Islet precursor cell (in vitro differentiated cells): ENCODE measurements at regions not wholly inside any gene's neighbourhood (a gene's known extent, or its start where the extent isn't known, plus 50 kb on each side); places are given as distances from the start of the nearest gene placed in this dataset.
"Not testable (repeated sequence)": the region's sequence is repeated elsewhere in the genome, so short reads cannot be mapped to it uniquely, and the experiment has no call there.

Experiments used
- DNase-seq: peaks from one replicate; pipeline ENCODE4 v3.0.0-alpha.2; 2018

DNA sequence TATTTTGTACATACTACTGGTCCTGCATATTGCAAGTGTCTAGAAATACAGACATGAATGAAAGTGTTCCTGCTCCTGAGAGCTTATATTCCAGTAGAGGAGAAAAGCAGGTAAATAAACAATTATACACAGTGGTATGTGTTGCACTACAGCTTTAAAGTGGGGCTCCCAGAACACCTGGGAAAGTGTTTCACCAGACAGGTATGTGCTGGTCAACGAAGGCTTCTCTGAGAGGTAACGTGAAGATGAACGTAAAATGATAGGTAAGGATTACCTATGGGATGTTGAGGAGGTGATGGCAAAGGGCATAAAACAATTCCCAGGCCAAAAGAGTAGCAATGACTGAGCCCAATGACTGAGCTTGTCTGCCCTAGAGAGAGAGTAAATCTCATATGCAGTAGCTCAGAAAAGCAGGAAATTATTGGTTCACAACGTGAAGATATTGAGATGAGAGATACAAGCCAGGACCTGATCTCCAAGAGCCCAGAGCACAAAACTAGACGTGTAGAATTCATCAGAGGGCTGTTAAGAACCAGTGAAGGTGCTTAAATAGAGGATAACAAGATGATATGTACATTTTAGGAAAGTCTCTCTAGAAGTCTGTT, 459.1 kb upstream of the BCHE start:
- DNase-seq = no peak

DNA sequence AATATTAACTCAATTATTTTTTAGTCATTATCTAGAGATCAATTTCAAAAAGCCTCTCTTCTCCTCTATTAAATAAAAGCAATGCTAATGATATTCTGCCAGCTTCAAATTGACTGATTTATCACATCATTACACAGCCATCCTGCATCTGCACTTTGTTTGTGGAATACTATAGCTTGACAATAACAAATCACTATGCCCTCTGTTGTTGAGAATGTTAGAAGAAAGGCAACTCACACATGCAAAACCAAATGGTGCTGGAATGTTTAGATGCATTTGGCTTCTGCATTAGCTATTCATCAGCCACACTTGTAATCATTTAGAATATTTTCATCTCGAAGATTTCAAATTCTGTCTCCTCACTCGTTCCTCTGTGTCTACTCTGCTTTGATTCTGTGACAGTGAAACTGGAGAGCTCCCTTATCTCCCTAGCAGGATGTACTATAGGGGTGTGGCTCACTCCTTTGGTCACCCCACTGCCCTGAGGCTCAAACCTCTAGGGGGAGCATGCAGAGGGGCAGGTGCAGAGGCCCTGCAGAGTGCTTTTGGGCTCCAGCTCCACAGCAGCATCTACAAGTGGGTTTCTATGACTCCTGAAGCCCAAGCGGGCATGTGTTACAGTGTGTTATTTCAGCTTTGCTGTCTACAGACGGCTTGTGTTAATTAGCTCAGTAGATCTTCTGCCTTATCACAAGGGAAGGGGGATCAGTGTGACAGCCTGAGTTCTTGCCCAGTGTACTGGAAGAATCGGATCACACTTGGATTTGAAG, 454.1 kb upstream of the BCHE start:
- DNase-seq = no peak

DNA sequence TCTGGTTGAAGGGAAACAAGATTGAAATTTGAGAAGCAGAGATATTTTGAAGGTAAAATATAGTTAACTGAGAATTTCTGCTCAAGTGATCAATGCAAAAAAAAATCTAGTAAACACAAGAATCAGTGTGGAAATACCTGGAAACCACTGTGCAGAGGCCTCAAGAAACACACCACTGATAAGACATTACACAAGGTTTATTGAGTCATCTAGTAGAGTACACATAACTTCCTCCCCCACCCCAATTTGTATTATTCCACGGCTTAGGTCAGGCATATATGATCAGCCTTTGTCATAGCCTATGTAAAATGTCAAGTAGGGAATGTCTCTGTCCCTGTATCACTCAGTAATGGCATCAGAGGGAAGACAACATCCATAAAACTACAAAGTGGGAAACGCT, 447.8 kb upstream of the BCHE start:
- DNase-seq = no peak

DNA sequence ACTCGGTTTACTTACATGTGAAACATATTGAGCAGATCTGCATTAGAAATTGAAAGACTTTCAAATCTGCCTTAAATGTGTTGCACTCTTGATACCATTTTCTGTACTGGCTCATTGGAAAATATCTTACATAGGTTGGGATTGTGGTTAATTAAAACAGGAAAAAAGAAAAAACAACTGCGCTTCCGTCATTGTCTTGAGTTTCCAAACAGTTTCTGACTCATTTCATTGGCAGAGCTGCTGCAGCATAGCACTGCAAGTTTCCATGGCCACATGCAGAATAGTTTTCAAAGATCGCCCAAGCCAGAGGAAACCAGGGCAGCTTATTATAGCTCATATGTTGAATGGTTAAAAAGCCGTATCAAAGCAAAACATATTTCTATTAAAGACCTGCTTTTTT, 446.6 kb upstream of the BCHE start:
- no peak for DNase-seq

DNA sequence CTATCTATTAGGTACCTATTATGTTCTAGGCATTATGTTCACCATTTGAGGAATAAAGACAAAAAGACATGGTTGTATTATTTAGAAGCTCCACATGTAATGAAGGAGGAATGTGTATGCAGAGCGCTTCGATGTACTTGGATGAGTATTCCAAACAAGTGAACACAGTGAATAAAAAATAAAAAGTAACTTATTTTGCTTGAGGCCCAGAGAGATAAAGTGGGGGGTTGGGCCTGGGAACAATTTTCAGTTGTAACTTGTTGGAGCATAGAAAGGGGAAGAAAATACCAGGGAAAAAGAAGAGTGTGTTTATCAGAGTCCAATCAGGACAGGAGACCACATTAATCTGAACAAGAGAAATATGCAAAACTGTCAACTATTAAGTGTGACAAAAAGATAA, 445.7 kb upstream of the BCHE start:
- DNase-seq = no peak

DNA sequence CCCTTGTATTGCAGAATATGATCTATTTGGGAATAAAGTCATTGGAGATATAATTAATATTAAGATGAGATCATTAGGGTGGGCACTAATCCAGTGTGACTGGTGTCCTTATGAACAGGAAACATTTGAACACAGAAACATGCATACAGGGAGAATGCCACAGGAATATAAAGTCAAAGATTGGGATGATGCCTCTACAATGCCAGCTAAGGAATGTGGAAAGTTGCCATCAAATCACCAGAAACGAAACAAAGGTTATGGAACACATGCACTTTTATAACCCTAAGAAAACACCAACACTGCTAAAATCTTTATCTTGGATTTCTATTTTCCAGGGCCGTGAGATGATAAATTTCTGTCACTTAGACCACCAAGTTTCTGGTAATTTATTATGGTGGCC, 442.4 kb upstream of the BCHE start:
- DNase-seq = no peak

DNA sequence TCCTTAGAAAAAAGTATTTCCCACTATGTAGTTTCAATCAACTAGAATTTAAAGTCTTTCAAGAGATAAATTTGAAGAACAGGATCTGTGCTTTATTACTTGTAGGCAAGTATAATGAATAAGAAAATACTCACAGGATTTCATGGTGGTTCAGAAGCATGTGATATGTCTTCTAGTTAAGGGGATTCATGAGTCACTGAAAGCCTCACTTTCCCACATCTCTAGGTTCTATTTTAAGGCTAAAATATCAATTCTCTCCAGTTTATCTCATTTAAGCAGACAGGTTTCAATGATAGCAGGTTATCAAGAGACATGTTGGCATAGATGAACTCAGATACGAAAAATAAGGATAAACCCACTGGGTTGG, 437.8 kb upstream of the BCHE start:
- DNase-seq = no peak

DNA sequence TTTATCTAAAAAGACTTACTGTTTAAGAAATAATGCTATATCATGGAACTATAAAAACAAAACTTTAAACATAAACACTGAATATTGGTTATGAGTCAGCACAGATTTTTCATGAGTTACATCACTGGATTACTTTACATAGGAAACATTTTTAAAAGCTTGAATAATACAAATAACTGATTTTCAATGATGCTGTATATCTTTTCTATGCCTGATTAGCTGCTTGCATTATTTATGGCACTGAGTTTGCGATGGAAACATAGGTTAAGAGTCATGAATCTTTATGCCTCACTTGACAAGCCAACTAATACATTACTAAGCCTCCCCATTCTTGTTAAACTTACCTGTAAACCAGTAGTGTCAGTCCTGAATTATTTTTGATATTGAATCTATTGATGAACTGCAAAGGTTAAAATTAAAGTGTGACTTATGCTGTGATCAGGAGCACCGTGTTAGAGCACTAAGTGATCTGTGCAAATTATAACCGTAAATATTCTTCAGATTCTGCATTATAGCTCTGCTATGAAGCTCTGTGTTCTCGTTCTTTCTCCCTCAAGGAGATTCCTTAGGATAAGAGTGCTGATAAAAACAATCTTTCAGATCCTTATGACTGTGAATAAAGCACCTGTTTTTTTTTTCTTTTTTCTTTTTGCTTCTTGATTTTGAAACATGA, 437.3 kb upstream of the BCHE start:
- DNase-seq = no peak

DNA sequence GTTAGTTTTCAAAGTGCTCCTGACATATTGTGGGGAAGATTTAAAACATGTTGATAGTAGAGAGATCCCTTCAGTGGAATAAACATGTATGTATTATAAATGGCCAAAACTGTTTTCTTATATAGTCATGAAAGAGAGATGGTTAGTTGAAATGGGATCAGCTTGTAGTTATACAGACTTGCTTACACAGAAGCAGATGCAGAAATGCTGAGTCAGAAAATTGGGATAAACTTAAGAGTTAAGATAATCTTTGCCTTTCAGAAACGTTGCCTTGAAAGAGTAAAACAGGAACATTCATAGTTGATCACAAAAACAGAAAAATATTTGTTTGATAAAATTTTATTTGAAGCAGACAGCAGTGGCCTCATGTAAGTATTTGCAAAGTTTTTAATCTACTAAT, 433.2 kb upstream of the BCHE start:
- DNase-seq = no peak

DNA sequence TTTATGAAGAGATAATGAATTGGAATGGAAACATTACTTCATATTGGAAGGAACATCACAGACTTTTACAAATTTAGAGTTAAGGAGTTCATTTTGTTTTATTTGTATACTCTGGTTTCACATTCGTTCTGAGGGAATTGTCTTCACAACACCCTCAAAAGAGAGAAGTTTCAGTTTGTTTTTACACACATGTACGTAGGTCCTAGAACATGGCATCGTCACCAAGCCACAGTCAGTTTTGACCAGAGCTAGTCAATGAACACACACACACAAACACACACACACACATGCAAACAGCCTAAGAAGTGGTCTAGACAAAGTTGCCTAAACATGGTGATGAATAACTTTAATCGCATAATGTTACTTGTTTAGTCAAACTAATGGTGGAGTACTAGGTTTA, 427.9 kb upstream of the BCHE start:
- no peak for DNase-seq

DNA sequence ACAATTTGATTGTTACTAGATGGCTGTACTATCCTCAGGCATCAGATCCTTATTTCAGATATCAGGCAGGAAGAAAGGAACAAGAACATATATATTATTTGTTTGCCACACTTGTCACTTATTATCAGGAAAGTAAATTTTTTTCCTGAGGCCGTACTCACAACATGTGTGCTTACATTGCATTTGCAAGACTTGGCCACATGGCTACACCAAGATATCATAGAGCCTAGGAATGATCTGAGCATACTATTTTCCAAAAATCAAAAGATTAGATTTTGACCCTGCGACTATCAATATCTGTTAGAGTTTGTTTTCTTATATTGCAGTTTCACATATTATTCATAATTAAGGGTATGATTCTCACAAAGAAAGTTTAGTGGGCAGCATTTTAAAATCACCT, 426.2 kb upstream of the BCHE start:
- DNase-seq = no peak

DNA sequence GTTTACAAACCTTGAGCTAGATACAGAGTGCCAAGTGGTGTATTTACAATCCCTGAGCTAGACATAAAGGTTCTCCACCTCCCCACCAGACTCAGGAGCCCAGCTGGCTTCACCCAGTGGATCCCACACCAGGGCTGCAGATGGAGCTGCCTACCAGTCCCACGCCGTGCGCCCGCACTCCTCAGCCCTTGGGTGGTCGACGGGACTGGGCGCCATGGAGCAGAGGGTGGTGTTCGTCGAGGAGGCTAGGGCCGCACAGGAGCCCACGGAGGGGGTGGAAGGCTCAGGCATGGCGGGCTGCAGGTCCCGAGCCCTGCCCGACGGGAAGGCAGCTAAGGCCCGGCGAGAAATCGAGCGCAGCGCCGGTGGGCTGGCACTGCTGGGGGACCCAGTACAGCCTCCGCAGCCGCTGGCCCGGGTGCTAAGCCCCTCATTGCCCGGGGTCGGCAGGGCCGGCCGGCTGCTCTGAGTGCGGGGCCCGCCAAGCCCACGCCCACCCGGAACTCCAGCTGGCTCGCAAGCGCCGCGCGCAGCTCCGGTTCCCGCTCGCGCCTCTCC, 421.1 kb upstream of the BCHE start:
- DNase-seq = not testable (repeated sequence)

DNA sequence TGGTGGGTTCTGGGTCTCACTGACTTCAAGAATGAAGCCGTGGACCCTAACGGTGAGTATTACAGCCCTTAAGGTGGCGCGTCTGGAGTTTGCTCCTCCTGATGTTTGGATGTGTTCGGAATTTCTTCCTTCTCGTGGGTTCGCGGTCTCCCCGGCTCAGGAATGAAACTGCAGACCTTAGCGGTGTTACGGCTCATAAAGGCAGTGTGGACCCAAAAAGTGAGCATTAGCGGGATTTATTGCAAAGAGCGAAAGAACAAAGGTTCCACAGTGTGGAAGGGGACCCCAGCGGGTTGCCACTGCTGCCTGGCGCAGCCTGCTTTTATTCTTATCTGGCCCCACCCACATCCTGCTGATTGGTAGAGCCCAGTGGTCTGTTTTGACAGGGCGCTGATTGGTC, 420.5 kb upstream of the BCHE start:
- no peak for DNase-seq

DNA sequence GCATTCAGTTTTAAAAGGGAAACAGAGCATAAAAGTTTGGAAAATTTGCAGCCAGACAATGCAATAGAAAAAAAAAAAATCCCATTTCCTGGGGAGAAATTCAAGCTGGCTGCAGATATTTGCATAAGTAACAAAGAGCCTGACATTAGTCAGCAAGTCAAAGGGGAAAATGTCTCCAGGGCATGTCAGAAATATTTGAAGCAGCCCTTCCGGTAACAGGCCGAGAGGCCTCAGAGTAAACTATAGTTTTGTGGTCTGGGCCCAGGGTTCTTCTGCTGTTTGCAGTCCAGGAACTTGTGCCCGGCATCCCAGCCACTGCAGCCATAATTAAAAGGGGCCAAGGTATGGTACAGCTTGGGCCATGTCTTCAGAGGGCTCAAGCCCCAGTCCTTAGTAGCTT, 411.6 kb upstream of the BCHE start:
- DNase-seq = peak; percentile 57

DNA sequence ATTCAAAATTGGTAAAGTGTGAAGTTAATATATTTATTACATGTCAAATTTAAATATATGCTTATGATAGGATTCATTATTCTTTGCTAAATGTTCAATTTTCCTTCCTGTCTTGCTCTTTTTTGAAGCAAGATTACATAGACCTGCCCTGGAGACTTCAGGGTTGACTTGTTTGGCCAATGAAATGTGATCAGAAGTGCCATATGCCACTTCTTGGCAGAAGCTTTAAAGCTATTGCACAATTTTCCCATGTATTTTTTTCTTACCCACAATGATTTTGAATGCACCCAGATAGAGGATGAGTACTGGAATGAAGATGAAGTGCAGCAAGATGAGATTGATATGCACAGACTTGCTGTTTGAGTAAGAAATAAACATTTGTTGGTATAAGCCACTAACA, 406.3 kb upstream of the BCHE start:
- DNase-seq = no peak

DNA sequence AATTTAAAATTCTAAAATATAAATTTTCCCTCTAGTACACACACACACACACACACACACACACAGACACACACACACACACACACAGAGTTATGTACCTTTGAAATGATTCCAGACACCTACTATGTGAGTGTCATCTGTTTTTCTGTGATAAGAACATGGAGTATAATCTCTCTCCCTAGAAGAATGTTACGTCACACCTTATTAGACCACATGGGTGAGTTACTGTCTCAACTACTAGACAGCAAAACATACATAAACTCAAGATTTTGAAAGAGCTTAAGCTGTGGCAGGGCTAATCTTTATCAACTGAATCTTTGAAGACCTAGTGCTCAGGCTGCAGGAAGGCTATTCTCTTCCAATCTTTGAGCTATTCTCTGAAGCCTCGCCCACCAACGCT, 385.9 kb upstream of the BCHE start:
- DNase-seq = no peak

DNA sequence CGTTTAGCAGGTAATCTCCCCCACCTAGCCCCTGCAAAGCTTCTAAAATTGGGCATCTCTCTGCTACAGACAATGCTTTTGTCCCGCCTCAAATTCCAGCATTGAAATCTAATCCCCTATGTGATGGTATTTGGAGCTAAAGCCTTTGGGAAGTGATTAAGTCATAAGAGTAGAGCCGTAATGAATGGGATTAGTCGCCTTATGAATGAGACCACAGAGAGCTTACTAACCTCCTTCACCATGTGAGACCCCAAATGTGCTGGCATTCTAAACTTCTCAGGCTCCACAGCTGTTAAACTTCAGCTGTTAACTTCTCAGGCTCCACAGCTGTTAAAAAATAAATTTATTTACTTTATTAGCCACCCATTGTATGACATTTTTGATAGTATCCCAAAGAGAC, 374.2 kb upstream of the BCHE start:
- no peak for DNase-seq

DNA sequence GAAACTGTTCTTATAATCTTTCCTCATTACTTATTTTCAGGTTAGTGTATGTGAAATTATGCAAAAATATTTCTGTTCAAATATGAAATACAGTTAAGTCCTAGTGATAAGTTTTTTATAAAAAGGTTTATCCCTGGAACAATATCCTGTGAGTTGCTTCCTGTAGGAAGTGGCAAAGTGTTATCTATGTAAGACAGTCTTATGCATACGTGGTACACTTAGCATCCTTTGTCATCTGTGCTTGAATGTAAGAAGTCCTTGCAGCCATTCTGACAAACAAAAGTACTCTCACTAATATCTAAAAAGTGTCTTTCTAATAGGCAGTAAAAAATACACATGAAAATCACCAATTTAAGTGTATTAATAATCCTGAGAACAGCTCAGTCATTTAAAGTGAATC, 372.5 kb upstream of the BCHE start:
- DNase-seq = no peak

DNA sequence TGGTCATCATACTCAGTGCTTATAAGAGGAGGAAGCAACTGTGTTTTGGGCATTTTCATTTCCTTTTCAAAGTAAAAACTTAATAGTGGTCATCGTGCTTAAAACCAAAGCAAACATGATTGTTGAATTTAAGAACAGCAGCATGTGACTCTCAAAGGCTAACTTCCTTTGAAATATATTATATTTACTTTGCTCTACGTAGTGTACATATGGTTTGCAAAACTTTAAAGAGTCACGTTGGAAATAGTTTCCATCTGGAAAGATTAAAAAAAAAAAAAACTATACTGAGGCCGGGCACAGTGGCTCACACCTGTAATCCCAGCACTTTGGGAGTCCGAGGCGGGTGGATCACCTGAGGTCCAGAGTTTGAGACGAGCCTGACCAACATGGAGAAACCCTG, 367.9 kb upstream of the BCHE start:
- no peak for DNase-seq

DNA sequence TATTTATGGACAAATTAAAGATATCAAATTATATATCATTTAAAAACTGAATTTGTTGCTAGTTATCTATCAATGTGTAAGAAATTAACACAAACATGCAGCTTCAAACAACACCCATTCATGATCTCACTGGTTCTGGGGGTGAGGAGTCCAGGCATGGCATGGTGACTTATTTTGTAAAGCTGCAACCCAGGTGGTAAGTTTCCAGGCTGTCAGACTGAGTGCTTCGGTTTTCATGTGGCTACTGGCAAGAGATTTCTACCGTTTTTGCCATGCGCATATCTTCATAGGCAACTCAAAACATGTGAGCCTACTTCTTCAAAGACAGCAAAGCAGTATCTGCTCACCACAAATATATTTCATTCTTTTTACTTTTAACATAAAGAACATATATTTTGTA, 364.3 kb upstream of the BCHE start:
- DNase-seq = no peak

DNA sequence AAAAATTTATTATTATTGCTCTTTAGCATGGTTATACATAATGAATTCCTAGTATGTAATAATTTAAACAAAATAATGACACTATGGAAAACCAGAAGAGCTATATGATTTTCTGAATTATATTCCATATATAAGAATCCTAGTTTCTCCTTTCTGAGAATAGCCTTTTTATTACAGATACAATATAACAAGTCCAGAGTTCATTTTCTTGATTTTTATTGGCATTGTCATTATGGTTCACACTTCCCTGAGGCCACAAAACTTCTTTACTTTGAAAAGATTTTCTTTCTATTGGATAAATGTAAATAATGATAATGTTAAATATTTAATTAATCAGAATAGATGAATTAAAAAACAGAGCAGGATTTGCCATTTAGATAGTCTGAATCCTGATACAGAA, 362.3 kb upstream of the BCHE start:
- no peak for DNase-seq

DNA sequence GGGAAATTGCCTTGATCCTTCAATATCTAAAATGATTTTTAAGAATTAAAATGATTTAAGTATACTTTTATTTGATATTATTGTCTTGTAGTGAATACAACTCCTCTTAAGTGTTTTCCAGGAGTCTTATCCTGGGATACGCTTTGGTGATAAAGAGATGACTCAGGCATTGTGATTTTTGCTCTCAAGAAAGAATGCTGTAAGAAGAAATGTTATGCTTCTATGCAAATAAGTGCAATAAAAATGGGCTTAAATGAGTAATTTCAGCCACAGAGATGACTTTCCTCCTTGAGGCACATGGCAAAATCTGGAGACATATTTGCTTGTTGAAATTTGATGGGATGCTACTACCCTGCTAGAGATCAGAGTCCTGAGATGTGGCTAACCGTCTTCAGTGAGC, 358.6 kb upstream of the BCHE start:
- no peak for DNase-seq

DNA sequence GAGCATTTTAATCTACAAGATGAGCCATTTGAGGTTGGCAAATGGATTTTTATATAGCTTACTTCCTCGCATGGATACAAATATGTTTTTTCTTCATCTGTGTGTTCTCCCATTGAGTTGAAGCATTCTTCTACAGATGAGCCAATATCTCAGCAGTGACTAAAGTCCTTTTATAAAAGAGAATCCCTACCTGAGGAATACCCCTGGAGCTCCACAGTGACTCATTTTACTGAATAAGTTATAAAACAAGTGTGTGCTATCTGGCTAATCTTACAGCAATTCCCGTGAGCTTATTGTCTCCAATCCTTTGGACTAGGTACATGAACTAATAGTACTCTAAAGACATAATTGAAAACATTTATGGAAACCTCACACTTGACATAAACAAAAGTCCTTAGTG, 354.2 kb upstream of the BCHE start:
- no peak for DNase-seq

DNA sequence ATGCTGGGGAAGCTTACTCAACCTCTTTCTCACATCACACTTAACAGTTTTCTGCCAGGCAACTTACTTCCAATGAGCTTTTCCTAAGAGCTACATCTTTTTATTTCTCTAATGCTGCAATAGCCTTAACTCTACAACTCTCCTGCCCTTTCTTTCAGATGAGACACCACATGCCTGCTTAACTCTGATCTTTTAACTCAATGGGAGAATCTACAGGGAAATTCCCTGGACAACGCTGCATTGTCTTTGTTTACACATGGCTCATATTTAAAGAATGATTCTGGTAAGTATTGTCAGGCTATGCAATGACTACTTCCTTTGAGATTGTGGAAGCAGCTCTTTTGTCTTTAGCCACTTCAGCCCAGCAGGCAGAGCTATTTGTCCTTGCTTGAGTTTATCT, 353.1 kb upstream of the BCHE start:
- DNase-seq = no peak
